Left renal cortex interstitium (tissue), 4 donors: ENCODE measurements at regions not wholly inside any gene's neighbourhood (a gene's known extent, or its start where the extent isn't known, plus 50 kb on each side); places are given as distances from the start of the nearest gene placed in this dataset.

ENCODE experiments used
- DNase-seq, 4 donors: peaks; one replicate each; pipeline ENCODE4 v3.0.0-alpha.2; 2013; ENCODE audit warnings: low read depth in 4 of 4, low spot score in 2 of 4, missing footprints in 1 of 4

DNA sequence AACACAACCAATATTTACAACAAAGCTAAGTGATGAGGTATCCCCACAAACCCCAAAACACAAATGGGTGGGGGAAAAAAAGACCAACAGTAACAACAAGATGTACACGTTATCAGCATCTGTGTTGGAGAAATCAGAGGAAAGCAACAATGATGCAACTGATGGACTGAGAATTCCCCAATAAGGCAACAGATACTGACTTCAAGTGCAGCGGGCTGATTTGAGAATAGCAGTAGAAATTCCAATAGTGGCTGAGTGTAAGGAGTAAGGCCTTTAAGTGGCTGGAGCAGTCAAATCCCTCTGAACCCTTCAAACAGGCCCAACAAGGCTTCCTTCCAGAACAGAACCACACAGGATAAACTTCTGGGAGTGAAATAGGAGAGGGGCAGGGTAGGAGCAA lies 97.6 kb downstream of the TM2D1 start:
- DNase-seq: no peak

DNA sequence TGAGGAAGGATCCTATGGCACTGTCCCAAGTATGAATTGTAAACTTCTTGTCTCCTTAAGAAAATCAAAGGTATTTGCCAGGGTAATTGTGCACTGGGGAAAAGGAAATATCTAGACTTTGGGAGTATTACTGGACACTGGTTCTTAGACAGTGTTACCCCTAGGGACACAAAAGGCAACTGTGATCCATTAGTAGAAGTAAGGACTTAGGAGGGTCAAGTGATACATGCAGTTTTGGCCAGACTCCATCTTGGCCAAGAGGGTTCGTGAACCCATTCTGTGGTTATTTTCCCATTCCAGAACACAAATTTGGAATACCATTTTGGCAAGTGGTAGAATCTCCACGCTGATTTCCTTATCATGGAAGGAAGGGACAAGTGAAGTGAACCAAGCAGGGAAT lies 98.1 kb downstream of the TM2D1 start:
- DNase-seq: no peak

DNA sequence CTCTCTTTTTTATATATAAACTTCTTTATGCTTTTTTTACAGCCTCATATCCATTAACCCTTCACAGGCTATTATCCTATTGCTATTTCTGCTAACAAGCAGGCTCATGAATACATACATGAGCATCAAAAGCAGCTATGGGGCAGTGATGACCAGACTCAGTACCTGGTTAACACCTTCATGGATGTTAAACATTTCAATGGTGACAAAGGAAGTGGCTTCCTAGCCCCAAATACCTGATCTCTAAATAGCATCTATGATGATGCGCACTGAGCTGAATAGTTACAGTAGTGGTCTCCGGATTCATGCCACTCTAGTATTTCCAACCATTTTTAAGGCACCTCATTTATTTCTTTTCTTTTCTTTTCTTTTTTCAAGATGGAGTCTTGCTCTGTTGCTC lies 101.1 kb downstream of the TM2D1 start:
- DNase-seq: no peak

DNA sequence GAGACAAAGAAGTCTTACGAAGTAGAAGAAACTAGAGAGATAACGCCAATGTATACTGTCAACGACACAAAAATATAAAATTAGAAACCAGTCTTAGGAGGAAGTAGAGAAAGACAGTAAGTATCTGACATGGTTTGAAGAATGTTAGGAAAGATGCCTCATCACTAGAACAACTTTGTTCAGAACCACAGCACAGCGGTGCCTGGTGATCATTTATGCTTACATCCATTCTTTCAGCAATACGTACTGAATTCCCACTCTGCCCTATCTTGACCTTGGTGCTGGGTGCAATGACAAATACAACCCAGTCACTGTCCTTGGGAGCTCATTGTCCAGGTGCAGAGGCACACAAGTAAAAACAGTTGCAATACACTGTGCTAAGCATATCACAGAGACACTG lies 104.4 kb downstream of the TM2D1 start:
- DNase-seq: no peak

DNA sequence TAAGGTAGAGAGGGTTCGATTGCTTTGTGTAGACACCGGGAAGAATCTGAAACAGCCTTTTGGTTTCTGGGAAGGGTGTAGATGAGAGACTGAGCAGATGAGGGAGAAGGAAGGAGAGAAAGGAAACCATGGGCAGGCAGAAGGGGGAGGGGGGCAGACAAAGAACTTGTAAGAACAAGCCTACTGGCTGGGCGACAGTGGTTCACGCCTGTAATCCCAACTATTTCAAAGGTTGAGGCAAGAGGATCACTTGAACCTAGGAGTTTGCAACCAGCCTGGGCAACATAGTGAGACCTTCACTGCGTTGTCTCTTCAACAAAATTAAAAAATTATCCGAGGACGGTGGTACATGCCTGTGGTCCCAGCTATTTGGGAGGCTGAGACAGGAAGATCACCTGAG lies 106.2 kb downstream of the TM2D1 start:
- DNase-seq: no peak

DNA sequence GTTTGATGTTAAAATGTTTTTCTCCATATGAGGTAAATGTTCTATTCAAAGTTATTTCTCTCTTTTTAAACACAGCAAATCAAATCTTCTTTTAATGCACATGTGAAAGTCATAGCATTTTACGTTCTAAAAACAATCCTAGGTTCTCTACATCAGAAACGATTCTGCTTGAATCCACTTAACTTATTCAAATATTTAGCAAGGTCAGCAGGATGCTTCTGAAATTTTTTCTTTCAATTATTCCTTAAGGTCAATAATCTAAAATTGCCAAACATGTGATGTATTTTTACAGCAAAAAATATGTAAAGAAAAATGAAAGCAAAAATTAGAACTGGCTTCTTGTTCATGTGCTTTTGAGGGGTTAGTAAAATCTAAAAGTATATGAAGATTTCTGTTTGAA lies 106.7 kb downstream of the TM2D1 start:
- no peak for DNase-seq

DNA sequence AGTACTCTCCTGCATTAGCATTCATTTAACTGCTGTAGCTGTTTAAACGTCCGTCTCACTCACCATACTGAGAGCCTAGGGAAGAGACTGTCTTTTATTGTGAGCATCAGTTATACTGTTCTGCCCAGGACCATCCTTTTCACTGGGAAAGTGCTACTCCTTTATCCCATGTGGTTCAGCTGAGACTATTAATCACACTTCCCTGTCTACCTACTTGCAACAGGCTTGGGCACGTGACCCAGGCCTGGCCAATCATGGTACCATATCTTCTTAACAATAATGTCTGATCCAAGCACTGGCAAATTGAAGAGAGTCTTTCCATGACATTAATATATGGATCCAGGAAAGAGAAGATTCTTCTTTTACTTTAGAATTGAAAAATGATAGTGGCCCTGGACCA lies 108.1 kb downstream of the TM2D1 start:
- no peak for DNase-seq

DNA sequence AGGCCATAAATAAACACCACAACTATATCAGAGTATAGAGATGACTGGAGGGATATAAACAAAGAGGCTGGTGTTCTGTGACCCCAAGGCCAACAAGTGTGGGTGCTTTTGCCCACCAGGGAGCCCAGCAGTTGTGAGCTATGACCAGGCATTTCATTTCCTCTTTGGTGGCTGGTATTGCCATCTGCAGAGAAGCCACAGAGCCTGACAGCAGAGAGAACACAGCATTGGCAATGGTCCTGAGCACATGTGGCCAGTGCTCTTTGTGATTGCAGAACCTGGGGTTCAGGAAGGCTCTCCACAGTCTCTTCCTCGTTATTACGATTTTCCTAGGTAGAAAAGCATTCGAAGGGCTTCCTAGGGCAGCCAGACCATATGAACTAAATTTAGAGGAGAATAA lies 112.3 kb downstream of the TM2D1 start:
- no peak for DNase-seq

DNA sequence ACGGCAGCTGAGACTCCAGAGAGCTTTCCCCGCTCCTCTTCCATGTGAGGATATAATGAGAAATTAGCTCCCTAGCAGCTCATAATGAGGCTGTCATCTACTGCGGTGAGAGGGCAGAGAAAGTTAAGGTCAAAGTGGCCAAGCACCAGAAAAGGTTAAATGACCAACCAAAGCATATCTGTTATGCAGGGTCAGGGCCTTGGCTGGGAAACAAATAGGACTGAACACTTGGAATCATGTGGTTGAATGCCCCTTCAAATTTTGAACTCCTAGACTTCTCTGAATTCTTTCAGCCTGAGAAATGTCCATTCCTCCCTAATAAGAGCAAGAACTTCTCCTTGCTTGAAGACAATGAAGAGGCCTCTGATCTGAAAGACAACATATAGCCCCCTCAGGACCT lies 115.9 kb downstream of the TM2D1 start:
- DNase-seq: no peak

DNA sequence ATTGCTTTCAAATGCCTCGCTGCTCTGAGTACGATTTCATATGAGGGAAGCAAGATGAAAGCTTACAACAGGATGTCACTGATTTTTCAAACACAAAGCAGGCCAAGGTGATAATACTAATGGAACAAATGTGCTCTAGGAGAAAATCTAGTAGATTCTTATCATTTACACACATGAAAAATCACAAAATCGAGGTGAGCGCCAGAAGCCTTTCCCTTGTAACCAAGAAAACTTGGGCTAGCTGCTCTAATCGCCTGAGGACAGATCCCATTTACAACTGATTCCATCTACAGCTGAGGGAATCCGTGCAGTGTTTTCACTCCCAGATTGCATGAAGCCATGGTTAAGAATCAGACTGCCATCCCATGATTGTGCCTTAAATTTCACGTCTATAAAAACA lies 117.5 kb downstream of the TM2D1 start:
- no peak for DNase-seq

DNA sequence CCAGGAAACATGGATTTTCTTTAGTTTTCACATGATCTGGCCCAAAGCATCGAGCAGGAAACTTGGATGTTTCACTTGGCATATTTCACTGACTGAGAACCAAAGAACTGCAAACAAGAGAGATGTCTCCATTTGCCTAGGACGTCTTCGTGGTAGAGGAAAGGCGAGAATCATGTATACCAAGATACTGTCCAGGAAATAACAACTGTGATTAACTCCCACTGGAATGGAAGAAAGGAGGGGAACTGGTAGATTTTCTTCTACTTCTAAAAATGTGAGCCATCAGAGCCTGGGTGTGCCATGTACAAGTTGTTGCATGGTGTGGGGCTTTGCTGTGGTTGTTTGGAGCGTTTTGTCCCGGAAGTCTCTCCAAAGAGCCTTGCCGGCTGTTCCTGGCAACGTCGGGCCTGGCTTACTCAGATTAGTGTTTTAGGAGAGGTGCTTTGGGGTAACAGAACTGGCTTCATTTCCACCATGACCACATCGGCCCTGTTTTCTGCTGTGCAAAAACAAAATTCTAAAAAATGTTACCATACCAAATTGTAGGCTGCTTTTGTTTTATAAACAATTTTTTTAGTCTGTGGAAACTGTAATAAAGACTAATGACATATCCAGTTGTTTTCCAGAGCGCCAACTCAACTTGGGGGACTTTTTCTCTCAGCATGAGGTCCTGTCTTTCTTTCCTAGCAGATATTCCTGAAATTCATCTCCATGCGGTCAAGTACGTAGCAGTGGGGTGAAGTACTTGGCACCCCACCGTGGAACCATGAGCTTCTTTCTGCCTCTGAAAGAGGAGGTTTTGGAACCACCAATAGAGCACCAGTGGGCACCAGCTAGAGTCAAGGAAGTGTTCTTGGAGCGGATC lies 118.3 kb downstream of the TM2D1 start:
- DNase-seq: no peak

DNA sequence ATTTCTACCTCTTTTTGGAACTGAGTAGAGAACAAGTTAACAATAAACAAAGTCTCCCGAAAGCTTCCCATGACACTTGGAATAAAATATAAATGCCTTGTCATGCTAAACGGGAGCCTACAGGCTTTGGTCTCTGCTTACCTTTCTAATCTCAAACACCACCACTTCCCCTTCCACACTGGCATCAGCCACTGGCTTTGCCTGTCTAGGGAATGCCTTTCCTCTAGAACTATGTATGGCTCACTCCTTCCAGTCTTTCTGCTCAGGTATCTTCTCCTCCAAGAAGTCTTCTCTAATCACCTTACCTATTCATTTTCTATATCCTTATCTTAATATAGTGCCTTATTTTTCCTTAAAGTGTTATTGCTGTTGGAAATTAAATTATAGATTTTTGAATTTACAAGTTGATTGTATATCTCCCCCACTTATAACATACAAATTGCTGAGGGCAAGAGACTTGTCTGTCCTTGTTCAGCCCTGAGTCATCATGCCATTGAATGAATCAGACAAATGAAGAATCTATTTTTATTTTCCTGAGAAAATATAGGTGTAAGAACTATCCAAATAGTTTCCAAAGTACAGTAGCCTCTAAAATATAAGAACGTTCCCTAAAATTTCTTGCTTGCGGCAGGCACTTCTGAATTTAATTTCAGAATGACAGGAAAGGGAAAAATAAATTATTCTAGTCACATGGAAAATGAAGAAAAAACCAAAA lies 119.2 kb downstream of the TM2D1 start:
- DNase-seq: no peak

DNA sequence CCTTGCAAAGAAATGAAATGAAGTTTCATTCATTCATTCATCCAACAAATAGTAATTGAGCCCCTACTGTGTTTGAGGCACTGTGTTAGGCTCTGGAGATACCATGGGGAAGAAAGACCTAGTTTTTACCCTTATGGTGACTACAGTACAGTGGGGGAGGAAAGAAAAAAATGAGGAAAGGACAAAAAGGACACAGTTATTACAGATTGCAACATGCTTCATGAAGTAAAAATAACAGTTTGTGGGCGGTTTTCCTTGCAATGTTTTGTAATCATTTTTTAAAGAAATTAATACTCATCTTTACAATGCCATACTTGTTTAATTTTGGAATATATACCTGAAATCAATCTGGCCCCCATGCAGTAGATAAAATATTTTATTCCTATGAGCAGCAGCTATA lies 120.3 kb downstream of the TM2D1 start:
- no peak for DNase-seq

DNA sequence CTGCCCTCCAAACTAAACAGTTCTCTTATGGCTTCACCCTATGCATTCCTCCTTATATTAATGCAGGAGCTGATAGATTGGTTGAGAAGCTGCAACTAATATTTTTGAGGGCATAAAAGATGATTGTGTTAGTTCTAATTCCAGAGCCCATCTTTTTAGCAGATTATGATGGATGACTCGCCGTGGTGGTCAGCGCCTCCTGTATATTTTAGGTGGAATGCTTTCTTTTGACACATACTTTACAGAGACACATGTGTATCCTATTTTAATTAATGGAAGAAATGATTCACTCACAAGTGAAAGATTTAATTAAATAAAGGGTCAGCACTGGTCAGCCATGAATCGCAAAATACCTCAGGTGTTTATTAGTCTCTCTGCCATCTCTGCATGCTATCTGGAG lies 120.7 kb downstream of the TM2D1 start:
- no peak for DNase-seq

DNA sequence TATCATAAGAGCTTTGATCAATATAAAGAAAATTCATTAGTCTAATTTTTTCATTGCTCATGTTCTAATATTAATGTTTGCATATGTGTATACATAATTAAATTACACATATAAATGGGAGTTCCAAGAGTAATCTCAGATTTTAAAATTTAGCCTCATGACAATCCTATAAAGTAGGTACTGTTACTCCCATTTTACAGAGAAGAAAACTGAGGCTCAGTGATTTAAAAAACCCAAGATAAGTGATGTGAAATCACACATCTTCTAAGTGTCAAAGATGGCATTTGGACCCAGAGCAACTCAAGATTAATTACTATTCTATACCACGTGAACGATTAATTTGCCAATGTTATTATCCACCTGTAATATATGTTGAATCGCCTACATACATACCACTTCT lies 122.3 kb downstream of the TM2D1 start:
- DNase-seq: no peak

DNA sequence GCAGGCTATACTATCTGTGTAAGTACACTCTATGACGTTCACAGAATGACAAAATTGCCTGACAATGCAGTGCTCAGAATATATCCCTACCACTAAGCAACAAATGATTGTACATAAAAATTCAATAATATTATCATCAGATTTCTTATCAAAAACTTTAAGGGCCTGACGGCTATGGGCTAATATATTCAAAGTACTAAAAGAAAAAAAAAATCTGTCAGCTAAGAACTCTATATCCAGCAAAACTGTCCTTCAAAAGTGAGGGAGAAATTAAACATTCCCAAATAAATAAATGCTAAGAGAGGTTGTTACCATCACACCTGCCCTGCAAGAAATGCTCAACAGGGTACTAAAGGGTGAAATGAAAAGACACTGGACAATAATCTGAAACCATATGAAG lies 127.3 kb downstream of the TM2D1 start:
- no peak for DNase-seq

DNA sequence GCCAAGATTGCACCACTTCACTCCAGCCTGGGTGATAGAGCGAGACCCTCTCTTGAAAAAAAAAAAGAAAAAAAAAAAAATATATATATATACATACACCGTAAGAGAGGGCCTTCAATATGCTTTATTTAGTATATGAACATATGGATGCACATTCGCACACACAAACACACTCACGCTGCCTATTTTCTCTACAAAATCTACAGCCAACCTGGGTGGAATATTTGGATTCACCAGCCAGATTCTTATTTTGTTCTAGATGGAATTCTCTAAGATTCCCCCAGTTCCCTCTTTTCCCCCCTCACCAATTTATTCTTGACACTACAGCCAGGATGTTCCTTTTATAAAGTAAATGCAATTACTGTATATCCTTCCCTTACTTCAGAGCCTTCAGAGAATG lies 131.6 kb downstream of the TM2D1 start:
- DNase-seq: no peak

DNA sequence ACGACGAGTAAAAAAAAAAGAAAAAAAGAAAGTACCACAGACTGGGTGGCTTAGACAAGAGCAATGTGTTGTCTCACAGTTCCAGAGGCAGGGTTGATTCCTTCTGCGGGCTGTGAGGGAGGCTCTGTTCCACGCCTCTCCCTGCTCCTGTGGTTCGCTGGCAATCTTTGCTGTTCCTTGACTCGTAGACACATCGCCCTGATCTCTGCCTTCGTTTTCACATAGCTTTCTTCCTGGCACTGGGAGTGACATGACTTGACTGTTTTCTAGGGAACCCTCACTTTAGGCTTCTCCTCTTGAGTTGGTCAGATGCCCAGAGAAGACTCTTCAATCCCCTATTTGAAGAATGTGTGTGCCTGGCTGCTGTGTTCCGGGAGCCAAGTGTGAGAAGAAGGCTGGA lies 133.6 kb downstream of the TM2D1 start:
- no peak for DNase-seq

DNA sequence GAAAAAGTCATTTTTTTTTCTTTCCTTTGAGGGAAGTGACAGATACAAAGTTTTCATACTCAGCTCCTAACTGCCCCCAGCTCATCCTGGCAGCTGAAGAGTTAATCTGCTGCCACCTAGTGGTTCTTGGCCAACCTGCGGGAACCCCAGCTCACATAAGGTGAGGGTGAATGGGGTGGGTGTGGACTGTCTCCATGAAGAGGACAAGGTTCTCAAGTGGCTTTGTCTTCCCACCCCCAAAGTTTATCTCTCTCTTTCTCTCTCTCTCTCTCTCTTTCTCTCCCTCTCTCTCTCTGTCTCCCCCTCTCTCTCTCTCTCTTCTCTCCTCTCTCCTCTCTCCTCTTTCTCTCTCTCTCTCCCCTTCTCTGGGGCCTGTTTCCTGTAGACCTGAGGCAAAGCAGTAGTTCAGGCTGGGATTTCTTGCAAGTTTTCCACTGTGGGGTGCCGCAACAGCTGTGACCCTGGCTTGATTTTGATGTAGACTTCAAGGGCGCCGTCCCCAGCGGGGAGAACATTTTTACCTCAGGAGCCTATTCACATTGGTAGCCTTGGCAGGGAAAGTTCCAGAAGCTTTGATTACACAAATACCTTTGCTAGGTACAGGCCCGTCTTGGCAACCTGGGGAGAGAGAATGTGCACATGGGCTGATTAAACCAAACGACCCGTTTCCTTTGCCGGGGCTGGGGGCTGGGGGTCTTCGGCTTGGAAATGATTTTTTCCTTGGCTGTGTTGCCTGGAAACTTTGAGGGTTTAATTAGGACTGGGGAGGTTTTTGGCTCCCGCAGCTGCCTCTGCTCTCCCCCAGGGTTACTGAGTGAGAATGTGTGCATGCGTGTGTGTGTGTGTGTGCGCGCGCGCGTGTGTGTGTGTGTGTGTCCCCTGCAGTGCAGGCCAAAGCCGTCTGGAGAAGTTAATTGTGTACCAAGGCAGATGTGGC lies 135.9 kb downstream of the TM2D1 start:
- peak in 2 of 4 donors; percentile 26 to 43 for DNase-seq

DNA sequence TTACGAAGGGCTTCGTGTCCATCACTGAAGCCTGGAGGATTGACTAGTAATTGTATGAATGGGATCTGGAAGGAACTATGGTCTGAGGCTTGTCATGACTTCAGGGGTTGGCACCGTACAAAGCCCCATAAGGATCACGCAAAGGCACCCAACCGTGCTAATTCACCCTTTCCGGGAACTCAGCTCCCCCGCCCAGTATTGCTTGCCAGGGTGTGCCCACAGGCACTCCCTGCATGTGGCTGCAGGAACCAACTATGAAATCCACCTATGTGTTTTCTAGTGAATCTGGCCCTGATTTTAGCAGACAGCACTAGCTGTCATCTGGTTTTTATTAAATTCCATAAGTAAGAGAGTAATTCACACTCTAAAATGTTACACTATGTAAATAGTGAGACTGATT lies 139.2 kb downstream of the TM2D1 start:
- no peak for DNase-seq

DNA sequence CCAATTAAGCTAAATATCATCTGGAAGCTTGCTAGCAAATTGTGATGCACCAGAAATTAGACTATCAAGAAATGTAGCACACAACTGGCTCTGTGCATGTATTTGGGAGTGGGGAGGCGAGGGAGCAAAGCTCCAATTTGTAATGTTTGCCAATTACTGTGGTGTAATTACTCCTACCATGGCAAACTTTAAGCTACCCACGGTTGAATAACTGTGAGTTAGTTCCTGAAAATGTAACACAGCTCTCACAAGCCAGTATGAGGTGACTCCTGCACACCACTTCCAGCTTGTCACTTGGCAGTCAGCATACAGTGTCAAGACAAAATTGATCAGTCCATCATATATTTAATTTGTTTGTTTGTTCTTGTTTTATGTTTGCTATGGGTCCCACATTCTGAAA lies 141.2 kb downstream of the TM2D1 start:
- DNase-seq: no peak
